A673 (cell line): ENCODE measurements at regions not wholly inside any gene's neighbourhood (a gene's known extent, or its start where the extent isn't known, plus 50 kb on each side); places are given as distances from the start of the nearest gene placed in this dataset.

Source experiments
- BruUV-seq: library from RNA; stranded (reverse); fragments of 400-500 nt; replicated peaks from 2 replicates; lab custom pipeline; 2021; lab: Mats Ljungman, UMichigan
- CTCF ChIA-PET: fragments of 300-600 bp; sonication (Branson Sonifier 250); formaldehyde crosslinking; loops from one replicate; lab custom pipeline; 2022; ENCODE audit warnings: antibody characterized with exemption; lab: Charles Lee
- POLR2A ChIA-PET: fragments of 300-600 bp; sonication (Branson Sonifier 250); formaldehyde crosslinking; loops from one replicate; lab custom pipeline; 2022; ENCODE audit warnings: antibody characterized with exemption; ENCODE audit not compliant: low non-redundant PET; lab: Charles Lee
- DNase-seq: peaks from one replicate; pipeline ENCODE4 v3.0.0-alpha.2; 2015; ENCODE audit warnings: low spot score
- H3K27ac ChIP-seq: fragments of 200-600 bp; sonication (generic); 2 replicates; pipeline ENCODE4 v1.5.1; 2016; ENCODE audit warnings: mixed run types, low read depth, mild to moderate bottlenecking, mixed read lengths, antibody characterized with exemption, low read length; ENCODE audit not compliant: poor library complexity, severe bottlenecking
- H3K27me3 ChIP-seq: fragments of 200-600 bp; sonication (generic); replicated peaks from 2 replicates; pipeline ENCODE4 v1.6.1; 2017; ENCODE audit warnings: mixed run types, low read depth, mild to moderate bottlenecking, mixed read lengths, antibody characterized with exemption, low read length; ENCODE audit not compliant: insufficient read depth, poor library complexity
- H3K36me3 ChIP-seq: fragments of 200-600 bp; sonication (generic); 2 replicates; pipeline ENCODE4 v1.6.1; 2016; ENCODE audit warnings: mixed run types, mild to moderate bottlenecking, mixed read lengths, antibody characterized with exemption, low read length; ENCODE audit not compliant: insufficient read depth, poor library complexity, severe bottlenecking
- H3K4me1 ChIP-seq: fragments of 200-600 bp; sonication (generic); 2 replicates; pipeline ENCODE4 v1.6.1; 2017; ENCODE audit warnings: mixed run types, mild to moderate bottlenecking, mixed read lengths, antibody characterized with exemption, low read length; ENCODE audit not compliant: insufficient read depth, poor library complexity, severe bottlenecking
- H3K4me3 ChIP-seq: fragments of 200-600 bp; sonication (generic); 2 replicates; pipeline ENCODE4 v1.5.1; 2016; ENCODE audit warnings: low read depth, mixed run types, mild to moderate bottlenecking, mixed read lengths, low read length; ENCODE audit not compliant: poor library complexity, severe bottlenecking
- H3K9me3 ChIP-seq: fragments of 200-600 bp; sonication (generic); 2 replicates; pipeline ENCODE4 v1.6.1; 2016; ENCODE audit warnings: mixed run types, low read depth, mild to moderate bottlenecking, mixed read lengths, antibody characterized with exemption, low read length; ENCODE audit not compliant: poor library complexity, severe bottlenecking
- EZH2 ChIP-seq: fragments of 200-600 bp; sonication (generic); IDR thresholded peaks from 2 replicates; pipeline ENCODE4 v1.6.1; 2017; ENCODE audit warnings: borderline replicate concordance, low read depth, mild to moderate bottlenecking, mixed read lengths, antibody characterized with exemption, low read length; ENCODE audit not compliant: poor library complexity, severe bottlenecking
- intact Hi-C: fragments of 100-400 bp; cut with micrococcal nuclease; formaldehyde crosslinking; loops from one replicate; pipeline ENCODE4 v1.10.0; 2022; ENCODE audit not compliant: unreplicated experiment
- TF ChIP-seq, protein P1 (sequence below): fragments of 300-800, 200-600 bp; sonication (generic); conservative IDR thresholded peaks from 2 replicates; pipeline ENCODE4 v1.5.1; 2017; ENCODE audit warnings: low read depth, mild to moderate bottlenecking, antibody characterized with exemption, low read length, moderate library complexity, mixed read lengths

DNA sequence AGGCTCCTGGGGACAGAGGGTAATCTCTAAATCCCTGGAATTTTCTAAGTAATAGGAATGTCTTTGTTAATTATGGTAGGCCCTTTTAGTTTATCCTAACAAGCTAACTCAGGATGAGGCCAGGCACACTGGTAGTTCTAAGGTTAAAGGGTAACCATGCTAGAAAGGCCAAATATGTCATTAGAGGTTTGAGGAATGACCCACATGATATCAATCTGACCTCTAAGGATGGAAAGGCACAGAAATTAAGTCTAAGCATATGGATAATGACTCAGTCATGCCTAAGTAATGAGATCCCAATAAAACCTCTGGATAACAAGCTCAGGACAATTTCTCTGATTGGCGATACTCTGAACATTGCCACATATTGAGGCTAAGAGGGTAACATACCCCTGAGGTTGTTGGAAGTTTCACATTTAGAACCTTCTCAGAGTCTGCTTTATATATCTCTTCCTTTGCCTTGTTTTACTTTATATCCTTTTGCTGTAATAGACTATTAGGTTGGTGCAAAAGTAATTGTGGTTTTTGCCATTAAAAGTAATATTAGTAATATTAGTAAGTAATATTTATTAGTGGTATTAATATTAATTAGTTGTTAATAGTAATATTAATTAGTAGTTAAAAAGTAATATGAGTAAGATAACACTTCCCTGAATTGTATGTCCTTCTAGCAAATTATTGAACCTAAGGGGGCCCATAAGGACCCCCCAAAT, 806.3 kb upstream of the GCFC2 start:
- ChIA-PET POLR2A (no interaction called here), CTCF (no interaction called here)
- DNase-seq = no peak
- no peaks in the 10 kb centered on the region for H3K9me3 ChIP-seq
- H3K27me3 ChIP-seq = no peaks in the 10 kb centered on the region
- H3K27ac ChIP-seq = no peak overlapping the region
- no peak overlapping the region for H3K4me3 ChIP-seq
- intact Hi-C loops = no loop called here
- no TSS peak for BruUV-seq
- no peaks in the 10 kb centered on the region for H3K36me3 ChIP-seq
- H3K4me1 ChIP-seq = no peaks in the 10 kb centered on the region
- no peak for TF ChIP-seq EZH2
- TF ChIP-seq, protein P1, sequence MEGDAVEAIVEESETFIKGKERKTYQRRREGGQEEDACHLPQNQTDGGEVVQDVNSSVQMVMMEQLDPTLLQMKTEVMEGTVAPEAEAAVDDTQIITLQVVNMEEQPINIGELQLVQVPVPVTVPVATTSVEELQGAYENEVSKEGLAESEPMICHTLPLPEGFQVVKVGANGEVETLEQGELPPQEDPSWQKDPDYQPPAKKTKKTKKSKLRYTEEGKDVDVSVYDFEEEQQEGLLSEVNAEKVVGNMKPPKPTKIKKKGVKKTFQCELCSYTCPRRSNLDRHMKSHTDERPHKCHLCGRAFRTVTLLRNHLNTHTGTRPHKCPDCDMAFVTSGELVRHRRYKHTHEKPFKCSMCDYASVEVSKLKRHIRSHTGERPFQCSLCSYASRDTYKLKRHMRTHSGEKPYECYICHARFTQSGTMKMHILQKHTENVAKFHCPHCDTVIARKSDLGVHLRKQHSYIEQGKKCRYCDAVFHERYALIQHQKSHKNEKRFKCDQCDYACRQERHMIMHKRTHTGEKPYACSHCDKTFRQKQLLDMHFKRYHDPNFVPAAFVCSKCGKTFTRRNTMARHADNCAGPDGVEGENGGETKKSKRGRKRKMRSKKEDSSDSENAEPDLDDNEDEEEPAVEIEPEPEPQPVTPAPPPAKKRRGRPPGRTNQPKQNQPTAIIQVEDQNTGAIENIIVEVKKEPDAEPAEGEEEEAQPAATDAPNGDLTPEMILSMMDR = no peak

DNA sequence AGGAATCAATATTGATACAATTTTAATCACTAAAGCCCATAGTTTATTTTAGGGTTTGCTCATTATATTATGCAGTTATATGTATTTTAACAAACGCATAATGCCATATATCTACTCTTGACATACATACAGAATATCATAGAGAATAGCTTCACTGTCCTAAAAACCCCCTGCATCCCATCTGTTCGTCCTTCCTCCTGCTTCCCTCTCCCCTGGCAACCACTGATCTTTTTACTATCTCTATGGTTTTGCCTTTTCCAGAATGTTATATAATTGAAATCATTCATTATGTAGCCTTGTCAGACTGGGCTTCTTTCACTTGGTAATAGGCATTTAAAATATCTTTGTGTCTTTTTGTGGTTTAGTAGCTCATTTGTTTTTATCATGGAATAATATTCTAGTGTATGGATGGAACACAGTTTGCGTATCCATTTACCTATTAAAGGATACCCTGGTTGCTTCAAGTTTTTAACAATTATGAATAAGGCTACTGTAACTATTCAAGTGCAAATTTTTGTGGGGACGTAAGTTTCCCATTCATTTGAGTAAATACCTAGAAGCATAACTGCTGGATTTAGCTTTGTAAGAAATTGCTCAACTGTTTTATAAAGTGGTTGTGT, 801.6 kb upstream of the GCFC2 start:
- POLR2A ChIA-PET = no interaction called here
- no peaks in the 10 kb centered on the region for H3K36me3 ChIP-seq

DNA sequence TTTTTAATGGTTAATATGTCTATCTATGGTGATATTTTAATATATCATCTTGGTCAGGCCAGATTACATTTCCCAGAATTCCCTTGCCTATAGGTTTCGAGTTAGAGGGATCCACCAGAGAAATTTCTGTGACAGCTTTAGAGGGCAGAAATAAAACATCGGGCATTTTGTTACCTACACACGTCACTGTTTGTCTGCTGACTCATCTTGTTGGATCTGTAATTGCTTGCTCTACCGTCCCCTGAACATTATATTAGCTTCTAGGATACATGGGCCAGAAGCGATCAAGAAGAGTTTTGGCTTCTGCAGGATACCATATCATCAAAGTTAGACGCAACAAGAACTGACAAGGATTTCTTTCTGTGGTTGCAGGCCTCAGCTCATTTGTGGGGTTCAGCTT, 795.8 kb upstream of the GCFC2 start:
- intact Hi-C loops = no loop called here
- POLR2A ChIA-PET = no interaction called here
- H3K27me3 ChIP-seq = no peaks in the 10 kb centered on the region
- no peak for TF ChIP-seq EZH2
- H3K36me3 ChIP-seq = no peaks in the 10 kb centered on the region
- no peaks in the 10 kb centered on the region for H3K4me1 ChIP-seq
- CTCF ChIA-PET = no interaction called here
- no TSS peak for BruUV-seq
- no peak overlapping the region for H3K4me3 ChIP-seq
- no peak for DNase-seq
- no peaks in the 10 kb centered on the region for H3K9me3 ChIP-seq
- no peak overlapping the region for H3K27ac ChIP-seq

More for the DNA sequence above, 801.6 kb upstream of the GCFC2 start:
- CTCF ChIA-PET = no interaction called here
- no peak for TF ChIP-seq EZH2
- TF ChIP-seq, protein P1 = no peak
- no peaks in the 10 kb centered on the region for H3K4me1 ChIP-seq
- H3K27me3 ChIP-seq = no peaks in the 10 kb centered on the region
- H3K27ac ChIP-seq = no peak overlapping the region
- no peaks in the 10 kb centered on the region for H3K9me3 ChIP-seq
- no peak overlapping the region for H3K4me3 ChIP-seq
- DNase-seq = no peak
- intact Hi-C loops = no loop called here
- BruUV-seq = no TSS peak
